Endothelial cell of umbilical vein (primary cell): ENCODE measurements at regions not wholly inside any gene's neighbourhood (a gene's known extent, or its start where the extent isn't known, plus 50 kb on each side); places are given as distances from the start of the nearest gene placed in this dataset.

Experiments used
- BruUV-seq: library from RNA; stranded (reverse); fragments of 400-500 nt; replicated peaks from 2 replicates; lab custom pipeline; 2021; lab: Mats Ljungman, UMichigan
- CTCF ChIA-PET: fragments of 300-600, 350-600 bp; sonication (Branson Sonifier 250); formaldehyde crosslinking; loops from one replicate; lab custom pipeline; 2021; ENCODE audit warnings: antibody characterized with exemption, inconsistent platforms; lab: Charles Lee
- POLR2A ChIA-PET: fragments of 300-600, 350-600 bp; sonication (Branson Sonifier 250); formaldehyde crosslinking; loops from one replicate; lab custom pipeline; 2021; ENCODE audit warnings: antibody characterized with exemption, inconsistent platforms; lab: Charles Lee
- DNase-seq: peaks from one replicate; pipeline ENCODE4 v3.0.0-alpha.2; 2011; ENCODE audit warnings: low read depth, low spot score
- FAIRE-seq: peaks from 2 replicates; lab custom pipeline; 2011; peaks lifted over from hg19 to GRCh38; lab: Jason Lieb, UNC
- H2AFZ ChIP-seq: 2 replicates; pipeline ENCODE4 v1.6.0; 2012; ENCODE audit warnings: low read depth, low read length, control low read depth, inconsistent platforms
- H3K27ac ChIP-seq: 2 replicates; pipeline ENCODE4 v1.5.1; 2011; ENCODE audit warnings: low read depth, mild to moderate bottlenecking, control low read depth, low read length, moderate library complexity; ENCODE audit not compliant: insufficient read depth
- H3K27me3 ChIP-seq, 2 experiments: 2 replicates each; pipeline versions ENCODE4 v1.6.0 to v1.6.1; 2011; ENCODE audit warnings: low read length in 2 of 2, mixed read lengths in 1 of 2; ENCODE audit not compliant: control insufficient read depth in 2 of 2, insufficient read depth in 2 of 2
- H3K36me3 ChIP-seq, 2 experiments: 2 replicates in 1 of 2; 3 replicates in 1 of 2; pipeline ENCODE4 v1.5.1; 2011; ENCODE audit warnings: low read length in 2 of 2, mild to moderate bottlenecking in 1 of 2, moderate library complexity in 1 of 2; ENCODE audit not compliant: control insufficient read depth in 2 of 2, insufficient read depth in 2 of 2; ENCODE audit errors: extremely low read depth in 1 of 2
- H3K4me1 ChIP-seq: 3 replicates; pipeline ENCODE4 v1.5.1; 2011; ENCODE audit warnings: mild to moderate bottlenecking, low read length; ENCODE audit not compliant: control insufficient read depth, insufficient read depth; ENCODE audit errors: extremely low read depth
- H3K4me2 ChIP-seq: 2 replicates; pipeline ENCODE4 v1.6.1; 2011; ENCODE audit warnings: low read length, control low read depth, mixed read lengths; ENCODE audit not compliant: insufficient read depth
- H3K4me3 ChIP-seq, 3 experiments: fragments of 200-600 bp in 1 of 3; sonication (generic), shearing (Covaris generic) in 1 of 3; replicated peaks in 1 of 3; 2 replicates each; pipeline ENCODE4 v1.5.1; 2011 to 2016; ENCODE audit warnings: control low read depth in 3 of 3, low read length in 3 of 3, mild to moderate bottlenecking in 2 of 3, inconsistent platforms in 1 of 3, low read depth in 1 of 3, moderate library complexity in 1 of 3; ENCODE audit not compliant: insufficient read depth in 1 of 3
- H3K79me2 ChIP-seq: 2 replicates; pipeline ENCODE4 v1.6.0; 2012; ENCODE audit warnings: low read length, inconsistent platforms; ENCODE audit not compliant: control insufficient read depth, insufficient read depth
- H3K9ac ChIP-seq: replicated peaks from 2 replicates; pipeline ENCODE3; 2011; ENCODE audit warnings: low read length, control low read depth; ENCODE audit not compliant: insufficient read depth; ENCODE audit errors: extremely low read depth
- H3K9me1 ChIP-seq: replicated peaks from 3 replicates; pipeline ENCODE4 v1.6.0; 2011; ENCODE audit warnings: mild to moderate bottlenecking, low read length; ENCODE audit not compliant: control insufficient read depth, insufficient read depth; ENCODE audit errors: extremely low read depth
- H3K9me3 ChIP-seq: replicated peaks from 2 replicates; pipeline ENCODE4 v1.5.1; 2012; ENCODE audit warnings: low read length, inconsistent platforms; ENCODE audit not compliant: control insufficient read depth, insufficient read depth
- H4K20me1 ChIP-seq: replicated peaks from 2 replicates; pipeline ENCODE3; 2011; ENCODE audit warnings: mild to moderate bottlenecking, low read length; ENCODE audit not compliant: control insufficient read depth, insufficient read depth; ENCODE audit errors: extremely low read depth
- CTCF ChIP-seq, 2 donors: IDR thresholded peaks; 1 replicate in 1 of 2; 2 replicates in 1 of 2; pipeline ENCODE4 v1.5.1; 2011; ENCODE audit warnings: low read length in 2 of 2, mild to moderate bottlenecking in 2 of 2, moderate library complexity in 2 of 2, control low read depth in 1 of 2, inconsistent platforms in 1 of 2, low read depth in 1 of 2; ENCODE audit not compliant: insufficient read depth in 1 of 2; ENCODE audit errors: extremely low read depth in 1 of 2
- EZH2 ChIP-seq: IDR thresholded peaks from 2 replicates; pipeline ENCODE4 v1.6.1; 2012; ENCODE audit warnings: borderline replicate concordance, low read depth, mild to moderate bottlenecking, moderate library complexity, low read length, inconsistent platforms; ENCODE audit not compliant: severe bottlenecking
- FOS ChIP-seq: IDR thresholded peaks from 2 replicates; pipeline ENCODE4 v1.6.1; 2011; ENCODE audit warnings: mild to moderate bottlenecking, low read length, moderate library complexity, borderline replicate concordance; ENCODE audit not compliant: insufficient read depth
- GATA2 ChIP-seq: IDR thresholded peaks from 2 replicates; pipeline ENCODE4 v1.7.0; 2011; ENCODE audit warnings: low read depth, mild to moderate bottlenecking, moderate library complexity, mixed read lengths, low read length; ENCODE audit not compliant: insufficient read length, insufficient read depth
- JUN ChIP-seq: IDR thresholded peaks from 2 replicates; pipeline ENCODE4 v1.6.1; 2011; ENCODE audit warnings: borderline replicate concordance, low read depth; ENCODE audit not compliant: insufficient read length, insufficient read depth
- MAX ChIP-seq: IDR thresholded peaks from 2 replicates; pipeline ENCODE4 v1.6.1; 2011; ENCODE audit not compliant: insufficient read depth, insufficient read length
- MYC ChIP-seq: IDR thresholded peaks from one replicate; pipeline ENCODE4 v1.6.1; 2011; ENCODE audit warnings: mild to moderate bottlenecking, low read depth, low read length
- POLR2A ChIP-seq: IDR thresholded peaks from 2 replicates; pipeline ENCODE4 v1.6.1; 2012; ENCODE audit warnings: low read depth, mild to moderate bottlenecking, control low read depth, low read length
- dilution Hi-C: fragments of 300-500 bp; cut with MboI; formaldehyde crosslinking; loops from one replicate; pipeline ENCODE4 v1.15.0; 2019; ENCODE audit warnings: low sequenced_read_pairs; ENCODE audit not compliant: extremely low pct_ligation_motif_present
- intact Hi-C: fragments of 100-400 bp; cut with micrococcal nuclease; formaldehyde crosslinking; loops from one replicate; pipeline ENCODE4 v1.10.0; 2022

GRCh38 chr4:136651278-136651667 is 881.0 kb downstream of the PCDH18 start:
- dilution Hi-C loops (no loop called here), intact Hi-C loops (loop anchor here (5.0 to 10.0 kb wide), 3 partner anchors 164 to 286 kb away; no protein-coding TSS in a partner anchor)
- ChIA-PET POLR2A (no interaction called here), CTCF (interaction anchor here (1.2 to 1.7 kb wide), 2 partner anchors 12 to 213 kb away, joined by 4 read pairs; no protein-coding TSS in a partner anchor)
- Histone ChIP-seq H4K20me1 (no peaks in the 10 kb centered on the region), H3K9me1 (no peaks in the 10 kb centered on the region), H3K4me2 (peak overlapping the region; percentile 9), H3K9me3 (no peaks in the 10 kb centered on the region), H3K27me3 (no peaks in the 10 kb centered on the region), H3K79me2 (no peaks in the 10 kb centered on the region), H3K9ac (no peak overlapping the region), H3K4me3 (no peak overlapping the region), H3K27ac (peak overlapping the region; percentile 54), H3K36me3 (no peaks in the 10 kb centered on the region), H2AFZ (peak overlapping the region; percentile 70), H3K4me1 (peaks cover 16% of the 10 kb centered on the region)
- FAIRE-seq (peak; percentile 55), DNase-seq (peak; percentile 73)
- TF ChIP-seq EZH2 (no peak), JUN (peak; percentile 29), FOS (peak; percentile 65)
- BruUV-seq = no TSS peak

GRCh38 chr4:136650541-136651277 is 881.6 kb downstream of the PCDH18 start:
- intact Hi-C loops = loop anchor here (5.0 to 10.0 kb wide), 3 partner anchors 163 to 286 kb away; no protein-coding TSS in a partner anchor
- Histone ChIP-seq H3K9me1 (no peaks in the 10 kb centered on the region), H3K4me1 (peaks cover 16% of the 10 kb centered on the region), H3K79me2 (no peaks in the 10 kb centered on the region), H3K27me3 (no peaks in the 10 kb centered on the region), H3K4me2 (peak overlapping the region; percentile 9), H3K4me3 (no peak overlapping the region), H3K27ac (peak overlapping the region; percentile 54), H3K36me3 (no peaks in the 10 kb centered on the region), H3K9ac (no peak overlapping the region), H2AFZ (peak overlapping the region; percentile 26), H4K20me1 (no peaks in the 10 kb centered on the region), H3K9me3 (no peaks in the 10 kb centered on the region)
- TSS peak; percentile 43 for BruUV-seq
- ChIA-PET POLR2A (no interaction called here), CTCF (interaction anchor here (1.2 to 1.7 kb wide), 2 partner anchors 12 to 214 kb away, joined by 4 read pairs; no protein-coding TSS in a partner anchor)
- dilution Hi-C loops = no loop called here
- no peak for TF ChIP-seq POLR2A
- TF ChIP-seq MAX = no peak
- TF ChIP-seq CTCF (IDR thresholded peaks at IDR 0.05; ENCODE audit: extremely low read depth in 1 of 2, insufficient read depth in 1 of 2, low read depth in 1 of 2, low read length in 2 of 2) = no peak
- TF ChIP-seq GATA2 = peak; percentile 73
- no peak for TF ChIP-seq MYC
- peak; percentile 63 for DNase-seq
- FAIRE-seq = no peak
